ENCODE measurements at regions not wholly inside any gene's neighbourhood (a gene's known extent, or its start where the extent isn't known, plus 50 kb on each side); places are given as distances from the start of the nearest gene placed in this dataset.

DNA sequence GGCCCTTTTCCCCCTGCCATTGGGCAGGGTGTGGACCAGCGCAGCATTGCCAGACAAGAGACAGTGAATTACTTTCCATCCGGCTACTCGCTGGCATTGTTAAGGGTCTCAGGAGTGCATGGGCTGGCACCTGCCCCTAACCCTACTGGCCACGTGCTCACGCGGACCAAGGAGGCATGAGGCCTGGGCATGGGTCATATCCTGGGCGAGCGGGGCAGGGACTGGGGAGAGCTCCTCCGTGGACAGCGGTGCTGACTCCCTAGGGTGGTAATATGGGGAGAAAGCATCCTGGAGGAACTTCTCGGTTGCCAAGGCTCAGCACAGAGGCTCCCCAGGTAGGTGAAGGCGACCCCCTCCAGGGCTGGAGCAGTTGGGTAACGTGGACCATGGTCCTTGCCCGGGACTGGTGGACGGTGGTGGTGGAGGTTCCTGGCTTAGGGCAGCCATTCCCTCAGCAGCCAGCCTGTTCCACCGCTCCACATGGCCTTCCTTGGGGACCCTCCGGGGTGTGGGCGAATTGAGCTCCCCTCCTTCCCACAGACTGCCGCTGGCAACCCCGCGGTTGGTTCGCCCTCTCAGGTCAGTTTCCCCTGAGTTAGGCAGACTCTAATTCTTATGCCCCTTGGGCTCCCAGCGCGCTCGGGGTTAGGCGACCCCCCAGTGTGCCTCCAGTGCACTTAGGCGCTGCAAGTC, 465.1 kb downstream of the SLITRK5 start:
- Histone ChIP-seq H3K4me3 (no peak overlapping the region), H3K36me3 (ENCODE audit: insufficient read depth) (no peaks in the 10 kb centered on the region), H3K79me2 (replicated peaks; ENCODE audit: insufficient read depth) (no peaks in the 10 kb centered on the region), H3K9me2 (ENCODE audit: insufficient read depth) (0 out of 2 replicates have a peak, but pooled peaks cover 6% of the 10 kb centered on the region), H3K27me3 (ENCODE audit: insufficient read depth) (no peaks in the 10 kb centered on the region), H2AFZ (no peak overlapping the region), H3K4me1 (ENCODE audit: insufficient read depth) (no peaks in the 10 kb centered on the region), H3K4me2 (no peak overlapping the region), H3K27ac (ENCODE audit: low read depth) (no peak overlapping the region), H4K20me1 (replicated peaks; ENCODE audit: insufficient read depth) (no peaks in the 10 kb centered on the region), H3F3A (replicated peaks; ENCODE audit: low read depth) (no peaks in the 10 kb centered on the region)
- Mint-ChIP-seq H3K27me3 (ENCODE audit: insufficient read depth, low read depth, poor library complexity) (peaks cover 5% of the 10 kb centered on the region), H3K27ac (no peak overlapping the region), H3K9me3 (no peaks in the 10 kb centered on the region; the same call in 2 of the 3 replicates), H3K4me3 (no peak overlapping the region), H3K36me3 (ENCODE audit: low read depth) (no peaks in the 10 kb centered on the region), H3K4me1 (no peaks in the 10 kb centered on the region)
- TF ChIP-seq, protein P1, sequence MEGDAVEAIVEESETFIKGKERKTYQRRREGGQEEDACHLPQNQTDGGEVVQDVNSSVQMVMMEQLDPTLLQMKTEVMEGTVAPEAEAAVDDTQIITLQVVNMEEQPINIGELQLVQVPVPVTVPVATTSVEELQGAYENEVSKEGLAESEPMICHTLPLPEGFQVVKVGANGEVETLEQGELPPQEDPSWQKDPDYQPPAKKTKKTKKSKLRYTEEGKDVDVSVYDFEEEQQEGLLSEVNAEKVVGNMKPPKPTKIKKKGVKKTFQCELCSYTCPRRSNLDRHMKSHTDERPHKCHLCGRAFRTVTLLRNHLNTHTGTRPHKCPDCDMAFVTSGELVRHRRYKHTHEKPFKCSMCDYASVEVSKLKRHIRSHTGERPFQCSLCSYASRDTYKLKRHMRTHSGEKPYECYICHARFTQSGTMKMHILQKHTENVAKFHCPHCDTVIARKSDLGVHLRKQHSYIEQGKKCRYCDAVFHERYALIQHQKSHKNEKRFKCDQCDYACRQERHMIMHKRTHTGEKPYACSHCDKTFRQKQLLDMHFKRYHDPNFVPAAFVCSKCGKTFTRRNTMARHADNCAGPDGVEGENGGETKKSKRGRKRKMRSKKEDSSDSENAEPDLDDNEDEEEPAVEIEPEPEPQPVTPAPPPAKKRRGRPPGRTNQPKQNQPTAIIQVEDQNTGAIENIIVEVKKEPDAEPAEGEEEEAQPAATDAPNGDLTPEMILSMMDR (conservative IDR thresholded peaks at IDR 0.05; ENCODE audit: low read depth in 2 of 2) = no peak
- TF ChIP-seq, protein P2, sequence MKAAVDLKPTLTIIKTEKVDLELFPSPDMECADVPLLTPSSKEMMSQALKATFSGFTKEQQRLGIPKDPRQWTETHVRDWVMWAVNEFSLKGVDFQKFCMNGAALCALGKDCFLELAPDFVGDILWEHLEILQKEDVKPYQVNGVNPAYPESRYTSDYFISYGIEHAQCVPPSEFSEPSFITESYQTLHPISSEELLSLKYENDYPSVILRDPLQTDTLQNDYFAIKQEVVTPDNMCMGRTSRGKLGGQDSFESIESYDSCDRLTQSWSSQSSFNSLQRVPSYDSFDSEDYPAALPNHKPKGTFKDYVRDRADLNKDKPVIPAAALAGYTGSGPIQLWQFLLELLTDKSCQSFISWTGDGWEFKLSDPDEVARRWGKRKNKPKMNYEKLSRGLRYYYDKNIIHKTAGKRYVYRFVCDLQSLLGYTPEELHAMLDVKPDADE (IDR thresholded peaks at IDR 0.05) = no peak
- TF ChIP-seq ZNF331 (CRISPR knock-in tag; IDR thresholded peaks at IDR 0.05; ENCODE audit: low read depth) (no peak), JUNB (IDR thresholded peaks at IDR 0.05; ENCODE audit: unreplicated experiment) (no peak), EZH2 (IDR thresholded peaks at IDR 0.05; ENCODE audit: low read depth, unreplicated experiment) (no peak), CREB1 (CRISPR knock-in tag; IDR thresholded peaks at IDR 0.05; ENCODE audit: low read depth) (no peak), EZH2phosphoT487 (IDR thresholded peaks at IDR 0.05; ENCODE audit: unreplicated experiment) (no peak), ZNF114 (CRISPR knock-in tag; IDR thresholded peaks at IDR 0.05) (no peak), POLR2AphosphoS5 (IDR thresholded peaks at IDR 0.05; ENCODE audit: low read depth) (no peak), NANOG (IDR thresholded peaks at IDR 0.05; ENCODE audit: borderline replicate concordance) (no peak), STAT1 (IDR thresholded peaks at IDR 0.05; ENCODE audit: unreplicated experiment) (no peak), ZNF462 (CRISPR knock-in tag; IDR thresholded peaks at IDR 0.05) (no peak)
- TF ChIP-seq, protein P3, sequence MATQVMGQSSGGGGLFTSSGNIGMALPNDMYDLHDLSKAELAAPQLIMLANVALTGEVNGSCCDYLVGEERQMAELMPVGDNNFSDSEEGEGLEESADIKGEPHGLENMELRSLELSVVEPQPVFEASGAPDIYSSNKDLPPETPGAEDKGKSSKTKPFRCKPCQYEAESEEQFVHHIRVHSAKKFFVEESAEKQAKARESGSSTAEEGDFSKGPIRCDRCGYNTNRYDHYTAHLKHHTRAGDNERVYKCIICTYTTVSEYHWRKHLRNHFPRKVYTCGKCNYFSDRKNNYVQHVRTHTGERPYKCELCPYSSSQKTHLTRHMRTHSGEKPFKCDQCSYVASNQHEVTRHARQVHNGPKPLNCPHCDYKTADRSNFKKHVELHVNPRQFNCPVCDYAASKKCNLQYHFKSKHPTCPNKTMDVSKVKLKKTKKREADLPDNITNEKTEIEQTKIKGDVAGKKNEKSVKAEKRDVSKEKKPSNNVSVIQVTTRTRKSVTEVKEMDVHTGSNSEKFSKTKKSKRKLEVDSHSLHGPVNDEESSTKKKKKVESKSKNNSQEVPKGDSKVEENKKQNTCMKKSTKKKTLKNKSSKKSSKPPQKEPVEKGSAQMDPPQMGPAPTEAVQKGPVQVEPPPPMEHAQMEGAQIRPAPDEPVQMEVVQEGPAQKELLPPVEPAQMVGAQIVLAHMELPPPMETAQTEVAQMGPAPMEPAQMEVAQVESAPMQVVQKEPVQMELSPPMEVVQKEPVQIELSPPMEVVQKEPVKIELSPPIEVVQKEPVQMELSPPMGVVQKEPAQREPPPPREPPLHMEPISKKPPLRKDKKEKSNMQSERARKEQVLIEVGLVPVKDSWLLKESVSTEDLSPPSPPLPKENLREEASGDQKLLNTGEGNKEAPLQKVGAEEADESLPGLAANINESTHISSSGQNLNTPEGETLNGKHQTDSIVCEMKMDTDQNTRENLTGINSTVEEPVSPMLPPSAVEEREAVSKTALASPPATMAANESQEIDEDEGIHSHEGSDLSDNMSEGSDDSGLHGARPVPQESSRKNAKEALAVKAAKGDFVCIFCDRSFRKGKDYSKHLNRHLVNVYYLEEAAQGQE (IDR thresholded peaks at IDR 0.05; ENCODE audit: unreplicated experiment) = no peak
- ATAC-seq (no peak), DNase-seq (ENCODE audit: low spot score) (no peak)

Data from GM23338 (cell line).